Activated CD8-positive, alpha-beta memory T cell treated with anti-CD3 and anti-CD28 coated beads for 36 hours (primary cell): ENCODE measurements at regions not wholly inside any gene's neighbourhood (a gene's known extent, or its start where the extent isn't known, plus 50 kb on each side); places are given as distances from the start of the nearest gene placed in this dataset.
"Not testable (repeated sequence)": the region's sequence is repeated elsewhere in the genome, so short reads cannot be mapped to it uniquely, and the experiment has no call there.

ENCODE experiments used
- CTCF ChIA-PET: fragments of 350-600 bp; sonication (Branson Sonifier 250); formaldehyde crosslinking; loops from one replicate; lab custom pipeline; 2021; ENCODE audit warnings: antibody characterized with exemption; lab: Charles Lee
- POLR2A ChIA-PET: fragments of 350-600 bp; sonication (Branson Sonifier 250); formaldehyde crosslinking; loops from one replicate; lab custom pipeline; 2021; ENCODE audit warnings: antibody characterized with exemption; lab: Charles Lee

- ChIA-PET CTCF (no interaction called here), POLR2A (no interaction called here)
Measured at GRCh38 chr4:59770601-59771264, 1429.4 kb upstream of the ADGRL3 start.

GRCh38 chr4:59772641-59773139, 1427.4 kb upstream of the ADGRL3 start:
- POLR2A ChIA-PET: no interaction called here
- CTCF ChIA-PET: no interaction called here

DNA sequence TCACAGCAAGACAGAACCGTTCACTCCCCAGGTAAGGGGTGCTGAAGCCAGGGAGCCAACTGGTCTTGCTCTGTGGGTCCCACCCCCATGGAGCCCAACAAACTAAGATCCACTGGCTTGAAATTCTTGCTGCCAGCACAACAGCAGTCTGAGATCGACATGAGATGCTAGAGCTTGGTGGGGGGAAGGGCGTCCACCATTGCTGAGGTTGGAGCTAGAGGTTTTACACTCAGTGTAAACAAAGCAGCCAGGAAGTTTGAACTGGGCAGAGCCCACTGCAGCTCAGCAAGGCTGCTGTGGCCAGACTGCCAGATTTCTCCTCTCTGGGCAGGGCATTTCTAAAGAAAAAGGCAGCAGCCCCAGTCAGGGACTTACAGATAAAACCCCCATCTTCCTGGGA, 1419.9 kb upstream of the ADGRL3 start:
- POLR2A ChIA-PET, CTCF ChIA-PET: not testable (repeated sequence)

GRCh38 chr4:59805176-59805575, 1395.0 kb upstream of the ADGRL3 start:
- ChIA-PET POLR2A (no interaction called here), CTCF (no interaction called here)

DNA sequence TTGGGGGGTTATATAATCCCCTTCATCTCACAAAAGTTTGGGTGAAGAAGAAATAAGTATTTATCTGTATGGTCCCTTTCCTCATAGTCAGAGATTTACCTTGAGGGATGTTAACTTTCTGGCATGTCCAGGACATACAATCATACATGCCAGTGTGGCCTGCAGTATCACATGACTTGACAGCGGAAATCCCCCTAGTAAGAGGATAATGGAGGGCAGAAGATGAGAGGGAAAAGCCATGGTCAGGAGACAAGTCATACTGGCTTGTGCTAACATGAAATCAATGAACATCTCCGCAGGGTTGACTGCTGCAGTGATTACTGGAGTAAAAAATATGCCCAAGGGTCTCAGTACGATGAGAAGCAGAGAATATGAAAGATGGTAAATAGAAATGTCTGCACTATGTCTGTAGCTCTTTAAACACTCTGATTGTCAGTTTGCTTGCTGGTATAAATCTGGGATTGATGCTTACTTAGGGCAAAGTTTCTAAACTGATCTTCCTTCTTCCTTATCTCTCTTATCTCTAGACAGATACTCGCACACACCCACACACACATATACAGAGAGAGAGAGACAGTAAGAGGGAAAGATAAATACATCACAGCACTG, 1385.6 kb upstream of the ADGRL3 start:
- CTCF ChIA-PET: no interaction called here
- POLR2A ChIA-PET: no interaction called here

DNA sequence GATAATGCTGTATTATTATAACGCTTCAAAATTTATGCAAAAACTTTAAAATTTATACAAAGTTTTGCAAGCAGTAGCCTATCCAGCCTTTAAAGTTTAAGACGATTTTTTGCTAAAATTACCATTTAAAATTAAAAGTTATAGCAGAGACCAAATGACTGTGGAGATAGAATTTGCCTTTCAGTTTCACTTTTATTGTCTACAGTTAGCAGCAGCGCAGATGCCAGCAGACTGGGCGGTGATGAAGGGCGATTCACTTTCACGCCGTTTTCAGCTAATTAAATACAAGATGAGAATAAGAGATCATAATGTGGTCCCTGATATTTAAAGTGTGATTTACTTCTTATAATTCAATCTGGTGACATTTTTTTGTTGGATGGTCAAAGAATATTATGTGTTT, 1381.5 kb upstream of the ADGRL3 start:
- ChIA-PET POLR2A (no interaction called here), CTCF (no interaction called here)

DNA sequence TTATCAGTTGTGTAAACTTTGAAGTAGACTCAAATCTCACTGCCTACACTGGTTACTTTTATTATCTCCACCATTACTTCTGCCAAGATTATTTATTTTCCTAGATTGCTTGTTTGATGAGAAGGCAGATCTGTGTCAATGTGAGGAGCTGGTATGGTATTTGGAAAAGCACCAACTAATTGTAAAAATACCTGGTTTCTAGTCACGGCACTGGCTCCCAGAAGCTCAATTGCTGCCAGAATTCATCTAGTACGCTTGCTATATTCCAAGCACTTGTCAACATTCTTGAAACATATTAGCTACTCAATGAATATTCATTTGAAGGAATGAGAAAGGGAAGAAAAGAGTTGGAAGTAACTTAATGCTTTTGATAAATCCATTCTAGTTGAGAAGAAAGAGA, 1376.8 kb upstream of the ADGRL3 start:
- ChIA-PET CTCF (no interaction called here), POLR2A (no interaction called here)

- CTCF ChIA-PET: no interaction called here
- POLR2A ChIA-PET: no interaction called here
Measured at GRCh38 chr4:59825104-59825503, 1375.0 kb upstream of the ADGRL3 start.

- CTCF ChIA-PET: no interaction called here
- POLR2A ChIA-PET: no interaction called here
Measured at GRCh38 chr4:59831746-59832145, 1368.4 kb upstream of the ADGRL3 start.

DNA sequence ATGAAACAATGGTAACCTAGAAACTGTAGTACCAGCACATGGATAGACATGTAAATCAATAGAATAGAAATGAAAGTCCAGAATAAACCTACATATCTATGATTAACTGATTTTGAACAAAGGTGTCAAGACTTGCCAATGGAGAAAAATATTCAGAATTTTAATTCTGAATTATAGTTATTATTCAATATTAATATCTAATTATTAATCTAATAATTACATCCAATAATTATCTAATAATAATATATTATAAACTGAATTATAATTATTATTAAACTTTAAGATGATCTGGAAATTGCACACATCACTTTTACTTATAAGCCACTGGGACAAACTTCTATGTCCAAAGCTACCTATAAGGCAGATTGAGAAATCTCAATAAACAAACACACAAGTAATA, 1365.2 kb upstream of the ADGRL3 start:
- POLR2A ChIA-PET: no interaction called here

DNA sequence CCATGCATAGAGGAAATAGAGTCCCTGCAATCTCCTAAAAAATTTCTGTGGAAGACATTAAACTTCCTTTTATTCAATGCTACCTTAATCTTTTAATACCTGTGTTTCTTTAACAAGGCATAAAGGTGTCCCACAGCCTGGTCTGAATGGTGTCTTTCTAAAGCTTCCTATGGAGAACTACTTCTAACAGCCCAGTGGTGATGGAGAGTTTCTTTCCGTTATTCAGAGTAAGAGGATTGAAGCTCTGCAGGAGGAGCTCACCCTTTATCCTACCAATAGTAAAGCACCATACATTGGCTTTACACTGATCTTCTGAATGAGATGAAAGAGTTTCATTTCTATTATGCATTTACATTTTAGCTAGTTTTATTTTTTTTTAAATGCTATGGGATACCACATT, 1362.4 kb upstream of the ADGRL3 start:
- ChIA-PET CTCF (no interaction called here), POLR2A (no interaction called here)

More for the DNA sequence above, 1365.2 kb upstream of the ADGRL3 start:
- CTCF ChIA-PET: no interaction called here

- CTCF ChIA-PET: no interaction called here
Measured at GRCh38 chr4:59838236-59838635, 1361.9 kb upstream of the ADGRL3 start.

GRCh38 chr4:59841698-59842097, 1358.4 kb upstream of the ADGRL3 start:
- CTCF ChIA-PET: no interaction called here
- POLR2A ChIA-PET: no interaction called here

More at GRCh38 chr4:59838236-59838635, 1361.9 kb upstream of the ADGRL3 start:
- POLR2A ChIA-PET: no interaction called here

GRCh38 chr4:59848457-59848856, 1351.7 kb upstream of the ADGRL3 start:
- ChIA-PET POLR2A (no interaction called here), CTCF (no interaction called here)

DNA sequence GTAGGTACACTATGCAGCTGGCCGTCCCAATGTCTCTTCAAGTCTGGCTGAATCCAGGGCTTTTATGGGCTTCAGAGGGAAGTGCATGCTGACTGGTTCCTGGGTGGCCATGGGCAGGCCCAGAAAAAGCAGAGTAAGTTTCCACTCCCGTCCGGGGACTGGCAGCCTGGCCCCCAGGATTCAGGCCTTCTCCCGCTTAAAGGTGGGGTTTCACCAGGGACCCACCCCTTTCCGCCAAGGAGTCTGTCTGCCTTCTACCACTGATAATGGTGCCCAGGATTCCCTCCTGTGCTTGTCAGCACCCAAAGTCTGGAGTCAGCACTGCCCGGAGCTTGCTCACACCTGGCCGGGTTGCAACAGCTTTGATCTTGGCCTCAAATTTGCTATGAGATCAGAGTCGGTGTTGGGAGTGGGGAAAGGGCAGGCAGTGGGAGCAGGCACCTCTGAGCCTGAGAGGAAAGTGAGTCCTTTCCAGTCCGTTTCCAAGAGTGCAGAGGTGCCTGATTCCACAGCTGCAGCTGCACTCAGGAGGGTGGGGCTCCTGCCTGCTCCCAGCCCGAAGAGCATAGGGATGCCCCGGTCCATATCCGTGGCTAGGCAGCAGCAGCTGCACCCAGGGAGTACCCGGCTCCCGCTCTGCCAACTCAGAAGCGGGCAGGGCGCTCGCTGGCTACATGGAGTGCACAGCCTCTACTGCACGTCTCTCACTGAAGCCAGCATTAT, 1344.3 kb upstream of the ADGRL3 start:
- ChIA-PET CTCF (no interaction called here), POLR2A (no interaction called here)

DNA sequence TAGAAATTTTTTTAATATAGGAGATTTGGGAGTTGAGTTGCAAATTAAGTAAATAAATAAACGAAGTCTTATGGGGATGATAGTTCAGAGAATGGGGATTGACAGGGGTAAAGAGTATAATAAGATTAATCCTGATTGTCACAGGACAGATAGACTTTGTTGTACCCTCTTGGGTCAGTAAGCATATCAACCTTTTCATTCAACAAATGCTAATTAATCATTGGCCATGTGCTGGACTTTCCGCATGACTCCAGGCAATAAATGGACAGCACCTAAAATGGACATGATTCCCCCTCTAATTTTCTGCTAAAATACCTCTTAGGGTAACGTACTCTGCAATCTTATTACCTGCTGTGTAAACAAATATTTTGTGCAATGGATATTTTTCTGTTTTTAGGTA, 1331.1 kb upstream of the ADGRL3 start:
- CTCF ChIA-PET: no interaction called here
- POLR2A ChIA-PET: no interaction called here

GRCh38 chr4:59869559-59869958, 1330.6 kb upstream of the ADGRL3 start:
- ChIA-PET POLR2A (no interaction called here), CTCF (no interaction called here)

DNA sequence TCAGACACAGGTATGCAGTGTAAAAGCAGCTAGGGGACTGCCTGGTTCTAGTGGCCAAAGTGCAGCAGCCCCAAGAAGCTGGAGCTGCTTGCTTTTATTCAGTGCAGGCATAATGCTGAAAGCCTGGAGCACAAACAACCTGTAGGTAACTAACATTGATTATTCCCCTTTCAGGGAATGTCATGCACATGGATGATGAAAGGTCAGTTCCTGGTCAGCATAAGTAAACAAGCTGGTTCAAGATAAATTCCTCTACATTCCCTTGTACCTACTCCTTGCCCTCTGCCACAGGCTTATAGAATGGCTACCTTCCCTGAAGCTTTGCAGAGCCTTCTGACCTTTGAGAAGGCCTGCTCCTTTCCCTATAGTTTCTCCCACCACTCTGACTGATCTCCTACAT, 1318.5 kb upstream of the ADGRL3 start:
- CTCF ChIA-PET: no interaction called here
- POLR2A ChIA-PET: no interaction called here

DNA sequence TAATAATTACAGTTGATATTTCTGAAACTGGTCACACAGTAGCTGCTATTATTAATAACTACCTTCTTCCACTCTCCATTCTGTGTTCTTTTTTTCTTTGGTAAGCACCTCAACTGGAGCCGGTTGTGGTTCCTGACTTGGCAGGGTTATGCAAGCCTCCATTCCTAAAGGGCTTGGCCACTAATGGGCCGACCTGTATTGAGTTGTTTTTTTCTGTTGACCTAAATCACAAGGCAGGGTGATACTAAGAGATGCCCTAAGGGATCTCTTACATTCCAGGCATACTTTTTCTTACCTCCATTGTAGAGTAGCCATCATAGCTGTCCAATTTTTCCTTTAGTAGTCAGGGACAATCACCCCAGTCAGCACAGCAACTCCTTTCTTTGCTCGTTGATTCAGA, 1295.8 kb upstream of the ADGRL3 start:
- POLR2A ChIA-PET: no interaction called here
- CTCF ChIA-PET: no interaction called here

DNA sequence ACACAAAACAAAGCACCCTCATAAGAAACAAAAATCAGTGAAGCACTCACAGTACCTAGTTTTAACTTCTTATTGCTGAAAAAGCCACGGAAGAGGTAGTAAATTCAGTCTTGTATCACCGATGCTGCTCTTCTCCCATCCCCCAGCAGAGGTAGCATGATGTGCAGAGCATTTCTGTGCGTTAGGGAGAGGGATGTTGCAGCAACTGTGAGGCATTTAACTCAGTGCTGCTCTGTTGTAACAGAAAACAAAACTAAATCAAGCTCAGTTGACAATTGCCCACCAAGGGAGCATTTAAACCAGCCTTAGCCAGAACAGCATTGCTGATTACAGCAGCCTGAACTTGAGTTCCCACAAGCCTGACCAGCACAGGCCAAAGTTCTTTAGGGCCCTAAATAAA, 1279.7 kb upstream of the ADGRL3 start:
- CTCF ChIA-PET: no interaction called here
- POLR2A ChIA-PET: no interaction called here

DNA sequence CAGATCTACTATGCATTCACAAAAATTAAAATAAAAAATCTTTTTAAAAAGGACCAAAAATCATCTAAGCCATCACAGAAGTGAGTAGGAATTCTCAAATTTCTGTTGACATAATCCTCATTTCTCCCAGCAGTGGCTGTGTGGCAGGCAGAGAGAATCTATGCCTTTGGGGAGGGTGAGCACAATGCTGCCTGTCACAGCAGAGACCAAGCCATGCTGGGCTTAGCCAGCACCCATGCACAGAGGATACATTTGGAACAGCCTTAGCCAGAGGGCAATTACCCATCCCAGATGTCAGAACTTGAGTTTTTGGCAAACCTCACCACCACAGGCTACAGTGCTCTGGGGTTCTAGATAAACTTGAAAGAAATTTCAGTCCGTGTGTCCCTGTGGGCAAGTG, 1274.8 kb upstream of the ADGRL3 start:
- CTCF ChIA-PET: no interaction called here
- POLR2A ChIA-PET: no interaction called here
